VCaP (cell line): ENCODE measurements at regions not wholly inside any gene's neighbourhood (a gene's known extent, or its start where the extent isn't known, plus 50 kb on each side); places are given as distances from the start of the nearest gene placed in this dataset.

ENCODE experiments used
- H3K27ac ChIP-seq: fragments of 450-650 bp; 2 replicates; pipeline ENCODE4 v1.5.1; 2017
- CTCF ChIP-seq: fragments of 450-650 bp; conservative IDR thresholded peaks from 2 replicates; pipeline ENCODE4 v1.5.1; 2017; ENCODE audit warnings: mild to moderate bottlenecking, moderate library complexity

GRCh38 chr6:22219925-22220324, 76.9 kb downstream of the PRL start:
- TF ChIP-seq CTCF = no peak
- no peak overlapping the region for H3K27ac ChIP-seq

- no peak for TF ChIP-seq CTCF
- H3K27ac ChIP-seq = no peak overlapping the region
These were observed 75.6 kb downstream of the PRL start for GRCh38 chr6:22221211-22221610.

GRCh38 chr6:22221630-22222029, 75.2 kb downstream of the PRL start:
- no peak for TF ChIP-seq CTCF
- no peak overlapping the region for H3K27ac ChIP-seq

GRCh38 chr6:22222469-22222868, 74.4 kb downstream of the PRL start:
- H3K27ac ChIP-seq = no peak overlapping the region
- TF ChIP-seq CTCF = no peak

GRCh38 chr6:22227824-22228610, 68.8 kb downstream of the PRL start:
- no peak overlapping the region for H3K27ac ChIP-seq
- TF ChIP-seq CTCF = no peak

- no peak overlapping the region for H3K27ac ChIP-seq
- TF ChIP-seq CTCF = no peak
These were observed 65.8 kb downstream of the PRL start for GRCh38 chr6:22231050-22231449.

GRCh38 chr6:22231616-22232015, 65.2 kb downstream of the PRL start:
- TF ChIP-seq CTCF = no peak
- no peak overlapping the region for H3K27ac ChIP-seq
